Neural progenitor cell (in vitro differentiated cells): ENCODE measurements at regions not wholly inside any gene's neighbourhood (a gene's known extent, or its start where the extent isn't known, plus 50 kb on each side); places are given as distances from the start of the nearest gene placed in this dataset.

Source experiments
- EZH2 ChIP-seq: fragments of 200-600 bp; sonication (generic); IDR thresholded peaks from 2 replicates; pipeline ENCODE4 v1.6.1; 2017; ENCODE audit warnings: antibody characterized with exemption, mild to moderate bottlenecking, moderate library complexity
- TF ChIP-seq, protein P1 (sequence below): fragments of 200-600 bp; sonication (generic); IDR thresholded peaks from 2 replicates; pipeline ENCODE4 v1.5.1; 2017; ENCODE audit warnings: antibody characterized with exemption, mild to moderate bottlenecking

- no peak for TF ChIP-seq EZH2
- TF ChIP-seq, protein P1, sequence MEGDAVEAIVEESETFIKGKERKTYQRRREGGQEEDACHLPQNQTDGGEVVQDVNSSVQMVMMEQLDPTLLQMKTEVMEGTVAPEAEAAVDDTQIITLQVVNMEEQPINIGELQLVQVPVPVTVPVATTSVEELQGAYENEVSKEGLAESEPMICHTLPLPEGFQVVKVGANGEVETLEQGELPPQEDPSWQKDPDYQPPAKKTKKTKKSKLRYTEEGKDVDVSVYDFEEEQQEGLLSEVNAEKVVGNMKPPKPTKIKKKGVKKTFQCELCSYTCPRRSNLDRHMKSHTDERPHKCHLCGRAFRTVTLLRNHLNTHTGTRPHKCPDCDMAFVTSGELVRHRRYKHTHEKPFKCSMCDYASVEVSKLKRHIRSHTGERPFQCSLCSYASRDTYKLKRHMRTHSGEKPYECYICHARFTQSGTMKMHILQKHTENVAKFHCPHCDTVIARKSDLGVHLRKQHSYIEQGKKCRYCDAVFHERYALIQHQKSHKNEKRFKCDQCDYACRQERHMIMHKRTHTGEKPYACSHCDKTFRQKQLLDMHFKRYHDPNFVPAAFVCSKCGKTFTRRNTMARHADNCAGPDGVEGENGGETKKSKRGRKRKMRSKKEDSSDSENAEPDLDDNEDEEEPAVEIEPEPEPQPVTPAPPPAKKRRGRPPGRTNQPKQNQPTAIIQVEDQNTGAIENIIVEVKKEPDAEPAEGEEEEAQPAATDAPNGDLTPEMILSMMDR: no peak
Observed at GRCh38 chr13:55307909-55308308, 1832.8 kb upstream of the PRR20A start.
